ENCODE measurements at regions not wholly inside any gene's neighbourhood (a gene's known extent, or its start where the extent isn't known, plus 50 kb on each side); places are given as distances from the start of the nearest gene placed in this dataset.
A peak's percentile ranks its signal among the peaks of the same experiment; 100 is the strongest.

DNA sequence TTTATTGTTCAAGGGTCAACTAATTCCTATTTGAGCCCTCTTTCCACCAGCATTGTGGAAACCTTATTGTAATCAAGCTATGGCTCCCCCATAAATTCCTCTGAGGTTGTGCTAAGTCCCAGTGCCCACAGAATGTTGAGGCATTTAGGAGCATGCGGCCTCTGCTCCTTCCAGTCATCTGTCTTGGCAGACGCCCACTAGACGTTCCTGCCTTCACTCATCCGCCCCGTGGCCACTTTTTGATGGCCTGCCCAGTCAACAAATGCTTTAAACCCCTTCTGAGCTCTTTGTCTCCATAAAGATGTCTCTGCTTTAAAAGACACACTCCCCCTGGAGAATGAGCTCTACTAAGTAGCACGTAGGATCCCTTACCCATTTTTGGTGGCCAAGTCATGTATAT is 104.7 kb downstream of the GAS1 start:
- Histone ChIP-seq H3F3A (ENCODE audit: low read depth) (no peaks in the 10 kb centered on the region), H2AFZ (ENCODE audit: low read length) (no peak overlapping the region), H3K27me3 (ENCODE audit: insufficient read depth, low read length, poor library complexity, severe bottlenecking) (no peaks in the 10 kb centered on the region), H3K9me2 (replicated peaks; ENCODE audit: low read depth, low read length) (no peaks in the 10 kb centered on the region), H3K4me3 (ENCODE audit: low read length, poor library complexity, severe bottlenecking) (no peak overlapping the region), H4K20me1 (ENCODE audit: insufficient read depth, low read length, poor library complexity, severe bottlenecking) (no peaks in the 10 kb centered on the region), H3K4me1 (ENCODE audit: insufficient read depth, low read length, poor library complexity, severe bottlenecking) (peaks cover 46% of the 10 kb centered on the region), H3K9ac (ENCODE audit: low read depth, low read length, poor library complexity, severe bottlenecking) (no peak overlapping the region), H3K79me2 (ENCODE audit: insufficient read depth, low read length) (no peaks in the 10 kb centered on the region), H3K9me3 (ENCODE audit: insufficient read depth, low read depth, low read length) (no peaks in the 10 kb centered on the region), H3K4me2 (ENCODE audit: low read depth, low read length, poor library complexity, severe bottlenecking) (no peak overlapping the region), H3K36me3 (ENCODE audit: insufficient read depth, low read length) (no peaks in the 10 kb centered on the region)
- TF ChIP-seq, protein P1, sequence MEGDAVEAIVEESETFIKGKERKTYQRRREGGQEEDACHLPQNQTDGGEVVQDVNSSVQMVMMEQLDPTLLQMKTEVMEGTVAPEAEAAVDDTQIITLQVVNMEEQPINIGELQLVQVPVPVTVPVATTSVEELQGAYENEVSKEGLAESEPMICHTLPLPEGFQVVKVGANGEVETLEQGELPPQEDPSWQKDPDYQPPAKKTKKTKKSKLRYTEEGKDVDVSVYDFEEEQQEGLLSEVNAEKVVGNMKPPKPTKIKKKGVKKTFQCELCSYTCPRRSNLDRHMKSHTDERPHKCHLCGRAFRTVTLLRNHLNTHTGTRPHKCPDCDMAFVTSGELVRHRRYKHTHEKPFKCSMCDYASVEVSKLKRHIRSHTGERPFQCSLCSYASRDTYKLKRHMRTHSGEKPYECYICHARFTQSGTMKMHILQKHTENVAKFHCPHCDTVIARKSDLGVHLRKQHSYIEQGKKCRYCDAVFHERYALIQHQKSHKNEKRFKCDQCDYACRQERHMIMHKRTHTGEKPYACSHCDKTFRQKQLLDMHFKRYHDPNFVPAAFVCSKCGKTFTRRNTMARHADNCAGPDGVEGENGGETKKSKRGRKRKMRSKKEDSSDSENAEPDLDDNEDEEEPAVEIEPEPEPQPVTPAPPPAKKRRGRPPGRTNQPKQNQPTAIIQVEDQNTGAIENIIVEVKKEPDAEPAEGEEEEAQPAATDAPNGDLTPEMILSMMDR (conservative IDR thresholded peaks at IDR 0.05; ENCODE audit: low read length) = no peak
- no peak for TF ChIP-seq EZH2phosphoT487 (IDR thresholded peaks at IDR 0.05; ENCODE audit: borderline replicate concordance)

DNA sequence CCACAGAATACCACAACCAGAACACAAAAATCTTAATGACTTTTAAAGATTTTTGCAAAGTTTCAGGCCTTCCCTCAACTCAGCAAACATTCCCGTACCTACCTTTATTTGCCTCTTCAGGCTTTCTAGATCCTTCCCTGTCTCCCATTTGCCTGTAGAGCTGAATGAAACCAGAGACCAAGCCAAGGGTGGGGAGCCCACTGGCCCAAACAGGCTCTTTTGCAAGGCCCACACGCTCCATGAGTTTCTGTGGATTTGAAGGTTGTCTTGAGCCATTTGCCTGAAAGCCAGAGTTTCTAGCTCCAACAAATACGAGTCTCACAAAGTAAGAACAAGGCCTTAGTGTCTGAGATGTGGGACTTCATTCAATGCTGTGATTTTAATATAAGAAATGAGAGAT is 107.8 kb downstream of the GAS1 start:
- Histone ChIP-seq H4K20me1 (ENCODE audit: insufficient read depth, low read length, poor library complexity, severe bottlenecking) (no peaks in the 10 kb centered on the region), H3K4me2 (ENCODE audit: low read depth, low read length, poor library complexity, severe bottlenecking) (peak overlapping the region; percentile 47), H3F3A (ENCODE audit: low read depth) (no peaks in the 10 kb centered on the region), H3K9me3 (ENCODE audit: insufficient read depth, low read depth, low read length) (no peaks in the 10 kb centered on the region), H3K79me2 (ENCODE audit: insufficient read depth, low read length) (no peaks in the 10 kb centered on the region), H3K9me2 (replicated peaks; ENCODE audit: low read depth, low read length) (no peaks in the 10 kb centered on the region), H3K36me3 (ENCODE audit: insufficient read depth, low read length) (no peaks in the 10 kb centered on the region), H3K27me3 (ENCODE audit: insufficient read depth, low read length, poor library complexity, severe bottlenecking) (no peaks in the 10 kb centered on the region), H3K4me1 (ENCODE audit: insufficient read depth, low read length, poor library complexity, severe bottlenecking) (peaks cover 57% of the 10 kb centered on the region), H2AFZ (ENCODE audit: low read length) (no peak overlapping the region), H3K4me3 (ENCODE audit: low read length, poor library complexity, severe bottlenecking) (no peak overlapping the region), H3K9ac (ENCODE audit: low read depth, low read length, poor library complexity, severe bottlenecking) (no peak overlapping the region)
- no peak for TF ChIP-seq EZH2phosphoT487 (IDR thresholded peaks at IDR 0.05; ENCODE audit: borderline replicate concordance)
- TF ChIP-seq, protein P1 (conservative IDR thresholded peaks at IDR 0.05; ENCODE audit: low read length) = no peak

DNA sequence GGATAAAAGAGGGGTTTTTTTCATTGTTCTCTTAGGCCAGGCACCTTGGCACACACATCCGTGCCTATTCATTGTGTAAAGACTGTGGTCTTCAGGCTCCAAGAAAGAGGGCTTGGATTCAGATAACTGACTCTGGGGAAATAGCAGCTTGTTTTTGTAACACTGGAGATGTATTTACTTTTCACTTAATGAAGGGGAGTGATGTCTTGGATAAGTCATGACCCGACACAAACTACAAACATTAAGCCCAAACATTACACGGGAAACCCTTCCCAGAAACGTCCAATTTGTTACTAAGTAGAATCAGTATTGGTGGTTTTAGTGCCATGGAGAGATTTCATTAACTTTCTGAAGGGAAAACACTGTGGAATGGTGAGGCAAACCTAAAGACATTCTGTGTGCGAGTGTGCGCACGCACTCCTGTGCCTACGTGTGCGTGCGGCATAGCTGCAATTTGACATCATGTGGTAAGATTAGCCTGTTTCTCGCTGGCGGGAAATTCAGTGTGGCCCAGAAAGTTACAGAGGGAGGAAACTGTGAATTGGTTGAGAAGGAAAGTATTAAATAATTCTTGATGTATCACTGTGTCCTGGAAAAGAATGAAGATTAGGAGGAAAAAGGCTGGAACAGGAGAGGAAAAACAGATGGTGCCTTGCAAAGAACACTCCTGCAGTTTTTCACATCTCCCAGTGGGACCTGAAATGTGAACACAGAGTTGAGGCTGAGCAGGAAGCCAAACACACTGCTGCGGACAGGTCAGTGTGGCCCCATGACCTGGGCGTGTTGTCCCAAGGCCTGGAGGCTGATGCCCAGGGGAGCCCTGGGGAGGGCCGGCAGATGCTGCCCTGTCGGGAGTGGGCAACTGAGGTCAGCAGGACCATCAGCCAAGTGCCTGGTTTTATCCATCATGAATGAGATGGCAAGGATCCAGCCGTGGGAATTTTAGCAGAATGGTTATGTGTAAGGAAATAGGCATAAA is 108.5 kb downstream of the GAS1 start:
- H3K9ac ChIP-seq (ENCODE audit: low read depth, low read length, poor library complexity, severe bottlenecking) = no peak overlapping the region
- H3K4me2 ChIP-seq (ENCODE audit: low read depth, low read length, poor library complexity, severe bottlenecking) = no peak overlapping the region
- H3K79me2 ChIP-seq (ENCODE audit: insufficient read depth, low read length) = no peaks in the 10 kb centered on the region
- no peaks in the 10 kb centered on the region for H3F3A ChIP-seq (ENCODE audit: low read depth)
- H4K20me1 ChIP-seq (ENCODE audit: insufficient read depth, low read length, poor library complexity, severe bottlenecking) = no peaks in the 10 kb centered on the region
- H3K36me3 ChIP-seq (ENCODE audit: insufficient read depth, low read length) = no peaks in the 10 kb centered on the region
- no peak overlapping the region for H2AFZ ChIP-seq (ENCODE audit: low read length)
- no peak for TF ChIP-seq EZH2phosphoT487 (IDR thresholded peaks at IDR 0.05; ENCODE audit: borderline replicate concordance)
- TF ChIP-seq, protein P1 (conservative IDR thresholded peaks at IDR 0.05; ENCODE audit: low read length) = no peak
- H3K9me2 ChIP-seq (replicated peaks; ENCODE audit: low read depth, low read length) = no peaks in the 10 kb centered on the region
- H3K27me3 ChIP-seq (ENCODE audit: insufficient read depth, low read length, poor library complexity, severe bottlenecking) = no peaks in the 10 kb centered on the region
- H3K4me3 ChIP-seq (ENCODE audit: low read length, poor library complexity, severe bottlenecking) = no peak overlapping the region
- no peaks in the 10 kb centered on the region for H3K9me3 ChIP-seq (ENCODE audit: insufficient read depth, low read depth, low read length)
- H3K4me1 ChIP-seq (ENCODE audit: insufficient read depth, low read length, poor library complexity, severe bottlenecking) = peaks cover 57% of the 10 kb centered on the region

Data from Loucy (cell line).